ENCODE measurements at regions not wholly inside any gene's neighbourhood (a gene's known extent, or its start where the extent isn't known, plus 50 kb on each side); places are given as distances from the start of the nearest gene placed in this dataset.

DNA sequence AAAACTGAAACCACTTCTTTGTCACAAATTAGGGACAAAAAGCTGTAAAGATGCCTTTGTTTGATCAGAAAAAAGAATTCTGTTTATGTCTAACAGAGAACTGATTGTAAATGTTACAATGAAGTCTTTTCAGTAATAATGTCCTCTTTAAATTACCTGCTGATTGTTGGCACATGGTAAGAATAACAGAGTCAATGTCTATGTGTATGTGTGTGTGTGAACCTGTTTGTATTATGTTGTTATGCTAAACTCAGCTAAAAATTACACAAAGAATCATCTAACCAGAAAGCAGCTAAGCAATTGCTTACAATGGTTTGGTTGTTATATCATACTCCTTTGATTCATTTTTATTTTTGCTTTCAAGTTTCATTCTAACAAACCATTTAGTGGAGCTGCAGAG, 159.1 kb upstream of the PDZRN3 start:
- H3K9me3 ChIP-seq: no peaks in the 10 kb centered on the region
- intact Hi-C loops (cut with DNase I; ENCODE audit: low total_unique reads): no loop called here
- no peaks in the 10 kb centered on the region for H3K27me3 ChIP-seq (replicated peaks in 1 of 7)
- H3K4me1 ChIP-seq: no peaks in the 10 kb centered on the region
- H3K27ac ChIP-seq: no peak overlapping the region
- no peaks in the 10 kb centered on the region for H3K36me3 ChIP-seq
- no peak for DNase-seq
- TF ChIP-seq POLR2AphosphoS5 (IDR thresholded peaks at IDR 0.05) (no peak), POLR2A (IDR thresholded peaks at IDR 0.05) (no peak)
- no peak overlapping the region for H3K4me3 ChIP-seq

DNA sequence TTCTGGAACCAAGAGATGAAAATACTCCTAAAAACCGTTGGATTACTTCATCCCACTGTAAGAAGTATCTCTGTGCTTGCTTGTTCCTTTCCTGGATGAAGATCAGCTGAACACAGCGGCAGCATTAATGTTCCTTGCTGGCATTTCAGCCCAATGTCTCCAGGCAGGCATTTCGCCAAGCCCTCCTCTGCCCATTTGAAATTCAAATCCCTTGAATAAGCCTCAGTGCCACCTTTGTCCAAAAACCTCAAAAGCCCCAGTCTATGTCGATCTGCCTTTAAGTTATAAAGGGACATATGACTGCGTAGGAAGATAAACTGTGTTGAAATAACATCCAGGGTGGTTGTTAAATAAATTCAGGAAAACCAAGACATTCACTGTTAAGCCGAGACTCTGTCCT, 156.8 kb upstream of the PDZRN3 start:
- no peak overlapping the region for H3K4me3 ChIP-seq
- TF ChIP-seq, protein P1, sequence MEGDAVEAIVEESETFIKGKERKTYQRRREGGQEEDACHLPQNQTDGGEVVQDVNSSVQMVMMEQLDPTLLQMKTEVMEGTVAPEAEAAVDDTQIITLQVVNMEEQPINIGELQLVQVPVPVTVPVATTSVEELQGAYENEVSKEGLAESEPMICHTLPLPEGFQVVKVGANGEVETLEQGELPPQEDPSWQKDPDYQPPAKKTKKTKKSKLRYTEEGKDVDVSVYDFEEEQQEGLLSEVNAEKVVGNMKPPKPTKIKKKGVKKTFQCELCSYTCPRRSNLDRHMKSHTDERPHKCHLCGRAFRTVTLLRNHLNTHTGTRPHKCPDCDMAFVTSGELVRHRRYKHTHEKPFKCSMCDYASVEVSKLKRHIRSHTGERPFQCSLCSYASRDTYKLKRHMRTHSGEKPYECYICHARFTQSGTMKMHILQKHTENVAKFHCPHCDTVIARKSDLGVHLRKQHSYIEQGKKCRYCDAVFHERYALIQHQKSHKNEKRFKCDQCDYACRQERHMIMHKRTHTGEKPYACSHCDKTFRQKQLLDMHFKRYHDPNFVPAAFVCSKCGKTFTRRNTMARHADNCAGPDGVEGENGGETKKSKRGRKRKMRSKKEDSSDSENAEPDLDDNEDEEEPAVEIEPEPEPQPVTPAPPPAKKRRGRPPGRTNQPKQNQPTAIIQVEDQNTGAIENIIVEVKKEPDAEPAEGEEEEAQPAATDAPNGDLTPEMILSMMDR (IDR thresholded peaks at IDR 0.05 in 8 of 11, conservative IDR thresholded peaks at IDR 0.05 in 3 of 11): no peak
- no peak for TF ChIP-seq POLR2A (IDR thresholded peaks at IDR 0.05)
- no peak for TF ChIP-seq POLR2AphosphoS5 (IDR thresholded peaks at IDR 0.05)
- no peaks in the 10 kb centered on the region for H3K9me3 ChIP-seq
- intact Hi-C loops (cut with DNase I; ENCODE audit: low total_unique reads): no loop called here
- DNase-seq: no peak
- WGBS, 5 donors: 67 to 80% (median 76%) methylated on average over 6 of the region's 6 CpGs
- H3K27ac ChIP-seq: no peak overlapping the region
- H3K27me3 ChIP-seq (replicated peaks in 1 of 7): no peaks in the 10 kb centered on the region
- H3K4me1 ChIP-seq: no peaks in the 10 kb centered on the region
- no peaks in the 10 kb centered on the region for H3K36me3 ChIP-seq

DNA sequence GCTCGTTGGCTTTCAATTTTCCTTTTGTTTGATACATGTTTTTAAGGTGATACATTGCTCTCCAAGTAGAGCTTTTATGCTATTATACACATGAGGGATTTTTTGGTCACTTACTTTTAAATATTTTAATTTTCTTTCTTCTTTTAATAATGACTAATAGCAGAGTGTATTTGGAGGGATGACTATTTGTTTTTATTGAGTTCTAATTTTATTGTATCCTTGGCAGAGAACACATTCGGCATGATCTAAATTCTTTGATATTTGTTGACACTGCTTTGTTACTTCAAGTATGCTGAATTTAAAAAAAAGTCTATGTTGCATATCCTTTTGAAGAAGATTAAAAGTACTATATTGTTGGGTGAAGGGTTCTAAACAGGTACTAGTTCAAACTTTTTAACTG, 149.9 kb upstream of the PDZRN3 start:
- Histone ChIP-seq H3K36me3 (no peaks in the 10 kb centered on the region), H3K4me3 (no peak overlapping the region), H3K9me3 (peaks cover 0 to 15% (median 5%) of the 10 kb centered on the region in 8 donors), H3K27me3 (replicated peaks in 1 of 7) (no peaks in the 10 kb centered on the region), H3K27ac (no peak overlapping the region), H3K4me1 (no peaks in the 10 kb centered on the region)
- DNase-seq: no peak
- 54 to 69% (median 68%) methylated on average over 2 of the region's 2 CpGs for WGBS, 5 donors
- intact Hi-C loops (cut with DNase I; ENCODE audit: low total_unique reads): no loop called here
- TF ChIP-seq, protein P1 (IDR thresholded peaks at IDR 0.05 in 8 of 11, conservative IDR thresholded peaks at IDR 0.05 in 3 of 11): no peak
- TF ChIP-seq POLR2AphosphoS5 (IDR thresholded peaks at IDR 0.05): no peak
- TF ChIP-seq POLR2A (IDR thresholded peaks at IDR 0.05): no peak

DNA sequence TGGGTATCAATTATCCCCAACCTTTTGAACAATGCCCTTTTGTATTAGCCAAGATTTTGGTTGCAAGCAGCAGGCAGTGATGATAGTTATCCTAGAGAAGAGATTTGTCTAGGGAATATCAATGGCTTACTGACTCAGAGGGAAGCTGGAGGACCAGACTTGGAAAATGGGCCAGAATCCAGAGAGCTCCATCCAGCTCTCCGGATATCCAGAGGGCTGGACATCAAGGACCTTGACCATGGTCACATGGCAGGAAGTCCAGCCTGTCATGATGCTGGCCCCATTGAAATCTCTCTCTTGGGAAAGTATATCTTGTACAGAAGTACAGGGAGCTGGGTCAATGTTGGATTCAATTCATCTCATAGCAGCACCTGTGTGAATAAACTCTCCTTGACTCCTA, 148.5 kb upstream of the PDZRN3 start:
- DNase-seq: no peak
- no peaks in the 10 kb centered on the region for H3K4me1 ChIP-seq
- intact Hi-C loops (cut with DNase I; ENCODE audit: low total_unique reads): no loop called here
- TF ChIP-seq POLR2AphosphoS5 (IDR thresholded peaks at IDR 0.05): no peak
- no peak for TF ChIP-seq POLR2A (IDR thresholded peaks at IDR 0.05)
- TF ChIP-seq, protein P1 (IDR thresholded peaks at IDR 0.05 in 8 of 11, conservative IDR thresholded peaks at IDR 0.05 in 3 of 11): no peak
- peaks cover 0 to 15% (median 5%) of the 10 kb centered on the region in 8 donors for H3K9me3 ChIP-seq
- H3K27me3 ChIP-seq (replicated peaks in 1 of 7): no peaks in the 10 kb centered on the region
- no peaks in the 10 kb centered on the region for H3K36me3 ChIP-seq
- no peak overlapping the region for H3K4me3 ChIP-seq
- H3K27ac ChIP-seq: no peak overlapping the region
- 43 to 86% (median 58%) methylated on average over 1 of the region's 1 CpG for WGBS, 5 donors
